Astrocyte of the cerebellum (primary cell): ENCODE measurements at regions not wholly inside any gene's neighbourhood (a gene's known extent, or its start where the extent isn't known, plus 50 kb on each side); places are given as distances from the start of the nearest gene placed in this dataset.

Experiments
- DNase-seq: peaks from one replicate; pipeline ENCODE4 v3.0.0-alpha.2; 2011; ENCODE audit warnings: low read depth
- H3K4me3 ChIP-seq: 2 replicates; pipeline ENCODE4 v1.5.1; 2011; ENCODE audit warnings: mild to moderate bottlenecking, low read depth, low read length, moderate library complexity
- CTCF ChIP-seq: IDR thresholded peaks from 2 replicates; pipeline ENCODE4 v1.5.1; 2012; ENCODE audit warnings: low read length, low read depth, moderate library complexity, mild to moderate bottlenecking; ENCODE audit errors: missing control alignments
- in situ Hi-C: cut with HindIII; loops from 2 replicates; pipeline ENCODE4 v1.10.0; 2017; ENCODE audit warnings: low sequenced_read_pairs

GRCh38 chr5:133883916-133884315 lies 84.5 kb downstream of the C5orf15 start:
- no peak for TF ChIP-seq CTCF
- no peak for DNase-seq
- in situ Hi-C loops: no loop called here
- no peak overlapping the region for H3K4me3 ChIP-seq

GRCh38 chr5:133882846-133883245 lies 85.6 kb downstream of the C5orf15 start:
- no peak for TF ChIP-seq CTCF
- no peak for DNase-seq
- H3K4me3 ChIP-seq: no peak overlapping the region
- in situ Hi-C loops: no loop called here

GRCh38 chr5:133882389-133882695 lies 86.1 kb downstream of the C5orf15 start:
- TF ChIP-seq CTCF: no peak
- no peak for DNase-seq
- in situ Hi-C loops: no loop called here
- no peak overlapping the region for H3K4me3 ChIP-seq

DNA sequence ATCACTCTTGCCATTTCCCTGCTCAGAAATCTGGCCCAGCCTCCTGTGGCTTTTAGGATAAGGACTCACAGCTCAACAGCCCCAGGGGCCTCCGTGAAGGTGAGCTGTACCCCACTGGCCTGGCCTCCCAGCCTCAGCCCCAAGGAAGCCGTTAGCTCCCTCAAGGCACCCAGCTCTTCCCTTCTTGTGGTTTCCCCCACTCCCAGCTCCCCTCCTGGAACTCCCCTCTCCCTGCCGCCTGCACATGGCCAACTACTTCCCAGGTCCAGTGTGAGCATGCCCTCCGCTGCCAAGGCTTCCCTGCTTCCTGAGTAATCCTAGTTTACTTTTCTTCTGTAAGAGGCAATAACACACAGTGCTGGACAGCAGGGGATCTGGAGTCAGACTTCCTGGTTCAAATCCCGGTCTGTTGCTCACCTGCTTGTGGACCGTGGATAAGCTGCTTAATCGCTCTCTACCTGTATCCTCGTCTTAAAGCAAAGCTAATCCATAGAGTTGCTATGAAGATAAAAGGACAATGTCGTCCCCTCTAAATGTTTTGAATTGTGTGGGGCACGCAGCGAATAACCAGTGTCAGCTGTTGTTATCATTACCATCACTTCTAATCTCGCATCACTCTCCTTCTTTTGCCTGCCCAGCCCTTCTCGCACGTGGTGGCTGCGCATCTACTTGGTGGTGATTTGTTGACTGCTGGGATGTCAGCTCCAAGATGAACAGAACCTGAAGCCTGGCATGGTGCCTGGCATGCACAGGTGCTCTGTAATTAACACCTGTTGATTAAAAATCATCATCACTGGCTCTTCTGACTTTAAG lies 86.6 kb downstream of the C5orf15 start:
- H3K4me3 ChIP-seq: no peak overlapping the region
- no peak for DNase-seq
- in situ Hi-C loops: no loop called here
- no peak for TF ChIP-seq CTCF

- DNase-seq: no peak
- TF ChIP-seq CTCF: no peak
- in situ Hi-C loops: no loop called here
- no peak overlapping the region for H3K4me3 ChIP-seq
These were observed 90.2 kb downstream of the C5orf15 start for GRCh38 chr5:133878236-133878555.

DNA sequence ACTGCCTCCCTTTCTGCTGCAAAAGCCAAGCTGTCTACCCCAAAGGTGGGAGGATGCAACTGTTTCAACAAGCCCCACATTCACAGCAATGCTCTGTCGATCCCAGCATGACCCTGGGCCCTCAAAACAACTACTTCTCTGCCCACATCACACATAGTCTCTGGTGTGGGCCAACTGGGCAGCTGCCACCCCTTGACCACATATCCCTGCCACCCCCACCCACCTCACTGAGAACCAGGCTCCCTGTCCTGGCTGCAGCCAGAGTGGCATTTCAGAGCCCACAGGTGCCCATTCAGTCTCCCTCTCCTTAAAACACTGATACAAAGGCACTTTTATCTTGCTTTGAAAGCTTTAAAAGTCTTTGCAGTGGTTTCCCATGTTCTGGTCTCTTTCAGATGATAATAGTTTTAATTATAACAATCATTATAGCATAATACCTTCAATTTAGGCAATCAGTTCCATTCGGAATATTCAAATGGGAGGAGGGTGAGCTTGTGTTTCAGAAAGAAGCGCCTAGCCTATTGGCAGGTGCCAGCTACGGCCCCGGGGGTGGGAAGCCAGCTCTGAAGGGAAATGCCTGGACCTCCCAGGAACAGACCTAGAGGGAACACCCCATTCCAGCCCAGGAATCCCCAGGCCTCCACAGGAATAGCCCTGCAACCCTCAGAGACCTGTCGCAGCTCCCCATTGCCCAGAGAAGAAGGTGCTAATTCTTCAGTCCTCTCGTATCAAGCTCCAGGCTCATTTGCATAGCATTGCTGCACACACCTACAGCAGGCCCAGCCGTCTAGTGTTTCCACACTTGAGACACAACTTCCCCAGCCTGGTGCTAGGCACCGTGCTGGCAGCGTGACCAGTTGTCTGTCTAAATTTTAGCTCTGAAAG lies 90.8 kb downstream of the C5orf15 start:
- in situ Hi-C loops: no loop called here
- DNase-seq: no peak
- H3K4me3 ChIP-seq: no peak overlapping the region
- TF ChIP-seq CTCF: no peak
